SJSA1 (cell line): ENCODE measurements at regions not wholly inside any gene's neighbourhood (a gene's known extent, or its start where the extent isn't known, plus 50 kb on each side); places are given as distances from the start of the nearest gene placed in this dataset.
"Not testable (repeated sequence)": the region's sequence is repeated elsewhere in the genome, so short reads cannot be mapped to it uniquely, and the experiment has no call there.

ENCODE experiments used
- DNase-seq, 2 experiments: peaks; one replicate each; pipeline ENCODE4 v3.0.0-alpha.2; 2015 to 2020; ENCODE audit warnings: low spot score in 2 of 2, low read depth in 1 of 2
- H3K27ac ChIP-seq: fragments of 250-450 bp; sonication (Bioruptor Pico); 2 replicates; pipeline ENCODE4 v1.5.1; 2020; ENCODE audit warnings: mild to moderate bottlenecking, moderate library complexity
- H3K27me3 ChIP-seq: fragments of 250-450 bp; sonication (Bioruptor Pico); replicated peaks from 2 replicates; pipeline ENCODE4 v1.5.1; 2020; ENCODE audit warnings: mild to moderate bottlenecking, moderate library complexity
- H3K36me3 ChIP-seq: fragments of 250-450 bp; sonication (Bioruptor Pico); 2 replicates; pipeline ENCODE4 v1.5.1; 2020; ENCODE audit warnings: mild to moderate bottlenecking
- H3K4me1 ChIP-seq: fragments of 250-450 bp; sonication (Bioruptor Pico); replicated peaks from 2 replicates; pipeline ENCODE4 v1.6.1; 2021; ENCODE audit warnings: mild to moderate bottlenecking
- H3K4me3 ChIP-seq: fragments of 250-450 bp; sonication (Bioruptor Pico); 2 replicates; pipeline ENCODE4 v1.5.1; 2020; ENCODE audit warnings: mild to moderate bottlenecking
- H3K9me3 ChIP-seq: fragments of 250-450 bp; sonication (Bioruptor Pico); replicated peaks from 2 replicates; pipeline ENCODE4 v1.5.1; 2020; ENCODE audit warnings: mild to moderate bottlenecking

DNA sequence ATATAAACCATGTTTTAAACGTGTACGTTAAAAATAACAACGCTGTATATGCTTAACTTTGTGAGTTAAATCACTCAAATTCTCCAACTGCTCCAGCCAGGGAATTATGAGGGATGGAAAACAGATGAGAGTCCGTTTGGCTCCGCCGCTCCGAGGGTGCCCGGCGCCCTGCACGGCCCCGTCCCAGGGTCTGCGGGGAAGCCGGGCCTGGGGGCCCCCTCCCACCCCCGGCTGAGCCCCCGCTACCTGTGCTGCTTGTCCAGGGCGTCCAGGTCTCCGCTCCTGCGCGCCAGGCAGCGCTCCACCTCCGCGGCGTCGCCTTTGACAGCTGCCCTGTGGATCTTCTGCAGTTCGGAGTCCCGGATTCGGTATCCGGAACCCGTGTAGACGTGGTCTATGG lies 415.5 kb downstream of the FOXD4L4 start:
- not testable (repeated sequence) for H3K36me3 ChIP-seq, DNase-seq, H3K4me1 ChIP-seq, H3K4me3 ChIP-seq, H3K27ac ChIP-seq, H3K9me3 ChIP-seq, H3K27me3 ChIP-seq

- not testable (repeated sequence) for H3K27me3 ChIP-seq, H3K9me3 ChIP-seq, H3K4me1 ChIP-seq, H3K4me3 ChIP-seq, H3K27ac ChIP-seq, H3K36me3 ChIP-seq
- peak in 1 of 2 experiments; percentile 22 for DNase-seq
Observed at GRCh38 chr9:66153021-66153725, 416.2 kb downstream of the FOXD4L4 start.

DNA sequence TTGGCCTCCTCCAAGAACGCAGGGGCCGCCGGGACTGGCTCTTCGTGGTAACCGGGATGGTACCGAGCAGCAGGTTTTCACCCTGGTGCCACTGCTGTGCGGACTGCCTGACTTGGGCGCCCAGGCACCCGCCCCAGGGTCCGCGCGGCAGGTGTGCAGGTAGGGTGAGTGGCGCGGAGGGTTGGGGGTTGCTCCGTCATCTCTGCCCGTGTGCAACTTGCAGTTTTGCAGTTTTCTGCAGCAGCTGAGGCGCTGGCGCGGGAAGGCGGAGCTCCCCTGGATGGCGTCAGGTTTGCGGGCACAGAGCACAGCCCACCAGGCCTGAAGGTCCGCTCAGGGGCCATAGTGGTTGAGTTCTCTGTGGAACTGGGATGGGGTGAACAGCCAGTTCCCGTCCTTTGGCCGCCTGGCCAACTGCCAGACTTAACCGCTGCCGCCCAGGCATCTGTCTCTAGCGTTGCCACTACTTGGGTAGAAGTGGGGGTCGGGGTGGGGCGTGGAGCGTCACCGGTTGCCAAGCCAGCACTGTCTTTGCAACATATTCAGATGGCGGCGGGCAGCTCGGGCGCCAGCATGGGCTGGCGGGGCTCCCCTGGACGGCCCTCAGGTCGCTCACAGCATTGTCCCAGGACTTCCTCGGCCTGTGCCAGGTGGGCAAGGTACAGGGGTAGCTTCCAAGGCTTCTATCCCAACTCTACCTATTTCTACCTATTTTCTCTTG lies 417.2 kb downstream of the FOXD4L4 start:
- H3K27me3 ChIP-seq, H3K27ac ChIP-seq, DNase-seq, H3K9me3 ChIP-seq, H3K36me3 ChIP-seq, H3K4me3 ChIP-seq, H3K4me1 ChIP-seq: not testable (repeated sequence)

GRCh38 chr9:66182316-66182715 lies 445.4 kb downstream of the FOXD4L4 start:
- H3K27me3 ChIP-seq, H3K4me1 ChIP-seq, H3K36me3 ChIP-seq, H3K27ac ChIP-seq, H3K9me3 ChIP-seq, DNase-seq, H3K4me3 ChIP-seq: not testable (repeated sequence)

GRCh38 chr9:66183648-66184047 lies 446.7 kb downstream of the FOXD4L4 start:
- H3K27me3 ChIP-seq, H3K27ac ChIP-seq, DNase-seq, H3K36me3 ChIP-seq, H3K9me3 ChIP-seq, H3K4me3 ChIP-seq, H3K4me1 ChIP-seq: not testable (repeated sequence)

- not testable (repeated sequence) for H3K36me3 ChIP-seq, H3K27me3 ChIP-seq, H3K4me1 ChIP-seq, H3K9me3 ChIP-seq, DNase-seq, H3K27ac ChIP-seq, H3K4me3 ChIP-seq
Observed at GRCh38 chr9:66197199-66197598, 460.3 kb downstream of the FOXD4L4 start.

DNA sequence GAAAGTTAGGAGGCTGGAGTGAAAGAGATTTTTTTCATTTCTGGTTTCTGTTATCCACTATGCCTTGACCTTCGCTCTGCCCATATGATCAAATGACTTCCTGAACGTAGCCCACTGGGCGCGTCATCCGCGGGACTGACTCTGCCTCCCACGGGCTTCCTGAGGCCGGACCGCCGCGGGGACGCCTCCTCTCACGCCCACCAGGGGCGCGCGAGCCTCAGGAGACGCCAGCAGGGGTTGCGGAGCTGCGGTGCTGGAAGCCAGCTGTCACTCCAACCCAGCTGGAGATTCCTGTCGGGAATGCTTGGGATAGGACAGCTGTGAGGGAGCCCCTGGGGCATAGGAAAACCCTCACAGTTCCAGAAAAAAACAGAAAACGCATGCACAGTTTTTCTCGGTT lies 461.5 kb downstream of the FOXD4L4 start:
- DNase-seq, H3K27ac ChIP-seq: not testable (repeated sequence)

GRCh38 chr9:66206617-66207016 lies 469.7 kb downstream of the FOXD4L4 start:
- H3K36me3 ChIP-seq, H3K27ac ChIP-seq, H3K4me1 ChIP-seq, H3K4me3 ChIP-seq, DNase-seq, H3K9me3 ChIP-seq, H3K27me3 ChIP-seq: not testable (repeated sequence)

More for the DNA sequence above, 461.5 kb downstream of the FOXD4L4 start:
- H3K27me3 ChIP-seq, H3K9me3 ChIP-seq, H3K4me3 ChIP-seq, H3K36me3 ChIP-seq, H3K4me1 ChIP-seq: not testable (repeated sequence)

DNA sequence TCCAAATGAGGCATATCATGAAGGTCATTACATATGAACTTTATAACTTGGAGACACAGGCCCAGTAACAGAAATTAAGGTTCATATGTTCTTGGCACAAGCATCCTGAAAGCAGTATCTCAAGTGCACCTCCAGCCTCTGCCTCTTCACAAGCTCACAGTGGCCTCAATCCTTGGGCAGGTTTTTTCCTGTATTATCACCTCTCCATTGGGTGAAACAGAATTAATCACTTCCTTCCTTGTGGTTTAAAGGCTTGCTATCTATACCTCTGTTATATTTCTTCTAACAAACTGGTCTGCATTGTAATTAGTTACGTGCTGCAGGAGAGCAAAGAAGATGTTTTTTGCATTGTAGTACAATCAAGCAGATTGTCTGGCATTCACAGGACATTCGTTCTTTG lies 471.0 kb downstream of the FOXD4L4 start:
- not testable (repeated sequence) for H3K27me3 ChIP-seq, H3K9me3 ChIP-seq, DNase-seq, H3K4me3 ChIP-seq, H3K27ac ChIP-seq, H3K4me1 ChIP-seq, H3K36me3 ChIP-seq

GRCh38 chr9:66244763-66245162 lies 507.8 kb downstream of the FOXD4L4 start:
- not testable (repeated sequence) for H3K36me3 ChIP-seq, H3K4me3 ChIP-seq, H3K9me3 ChIP-seq, H3K27ac ChIP-seq, H3K4me1 ChIP-seq, DNase-seq, H3K27me3 ChIP-seq

DNA sequence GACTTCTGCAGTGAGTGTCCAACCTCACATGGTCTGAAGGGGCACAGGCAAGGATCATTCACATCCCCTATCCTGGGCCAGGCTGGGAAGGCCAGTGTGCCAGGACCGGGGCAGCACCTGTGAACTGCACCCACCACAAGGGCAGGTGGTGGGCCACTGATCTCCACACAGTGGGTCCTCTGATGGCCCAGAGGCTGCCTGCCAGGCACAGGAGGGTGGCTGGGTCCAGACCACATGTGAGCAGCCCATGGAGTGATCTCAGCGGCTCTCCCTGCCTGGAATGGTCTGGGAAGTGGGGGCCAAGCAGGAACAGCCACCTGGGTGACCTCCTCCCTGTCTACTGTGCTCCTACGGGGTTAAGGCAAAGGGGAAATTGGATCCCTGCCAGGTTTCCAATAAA lies 508.5 kb downstream of the FOXD4L4 start:
- H3K36me3 ChIP-seq, DNase-seq, H3K27ac ChIP-seq, H3K4me3 ChIP-seq, H3K4me1 ChIP-seq, H3K27me3 ChIP-seq, H3K9me3 ChIP-seq: not testable (repeated sequence)

- DNase-seq, H3K4me3 ChIP-seq, H3K36me3 ChIP-seq, H3K9me3 ChIP-seq, H3K4me1 ChIP-seq, H3K27me3 ChIP-seq, H3K27ac ChIP-seq: not testable (repeated sequence)
Observed at GRCh38 chr9:66257581-66257980, 520.6 kb downstream of the FOXD4L4 start.

- not testable (repeated sequence) for H3K4me1 ChIP-seq, H3K27ac ChIP-seq, DNase-seq, H3K4me3 ChIP-seq, H3K36me3 ChIP-seq, H3K27me3 ChIP-seq, H3K9me3 ChIP-seq
Observed at GRCh38 chr9:66261576-66261975, 524.6 kb downstream of the FOXD4L4 start.

GRCh38 chr9:66263621-66264020 lies 526.7 kb downstream of the FOXD4L4 start:
- H3K36me3 ChIP-seq, H3K27ac ChIP-seq, H3K4me1 ChIP-seq, H3K27me3 ChIP-seq, H3K4me3 ChIP-seq, H3K9me3 ChIP-seq, DNase-seq: not testable (repeated sequence)

DNA sequence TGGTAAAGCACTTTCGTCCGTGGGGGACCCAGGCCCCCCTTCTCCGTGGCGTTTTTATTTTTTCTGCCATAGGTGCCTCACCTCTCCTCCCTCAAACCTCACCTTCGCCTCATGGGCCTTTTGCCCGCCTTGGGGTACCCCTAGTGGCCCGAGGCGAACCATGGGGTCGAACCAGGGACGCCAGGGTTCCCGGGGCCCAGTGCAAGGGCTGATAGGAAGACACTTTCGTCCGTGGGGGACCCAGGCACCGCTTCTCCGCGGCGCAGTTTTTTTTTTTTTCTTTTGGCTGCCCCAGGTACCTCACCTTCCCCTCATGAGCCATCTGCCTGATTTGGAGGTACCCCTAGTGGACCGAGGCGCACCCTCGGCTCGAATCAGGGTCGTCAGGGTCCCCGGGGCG lies 527.8 kb downstream of the FOXD4L4 start:
- not testable (repeated sequence) for H3K36me3 ChIP-seq, H3K9me3 ChIP-seq, H3K27ac ChIP-seq, H3K4me1 ChIP-seq, H3K27me3 ChIP-seq, H3K4me3 ChIP-seq, DNase-seq
